Loucy (cell line): ENCODE measurements at regions not wholly inside any gene's neighbourhood (a gene's known extent, or its start where the extent isn't known, plus 50 kb on each side); places are given as distances from the start of the nearest gene placed in this dataset.

Experiments used
- CTCF ChIP-seq: fragments of 200-600 bp; sonication (generic); conservative IDR thresholded peaks from 2 replicates; pipeline ENCODE4 v1.5.1; 2014; ENCODE audit warnings: mild to moderate bottlenecking, antibody characterized with exemption, low read length
- EZH2phosphoT487 ChIP-seq: fragments of 200-600 bp; IDR thresholded peaks from 2 replicates; pipeline ENCODE4 v1.6.1; 2018; ENCODE audit warnings: antibody characterized with exemption, mild to moderate bottlenecking, moderate library complexity, borderline replicate concordance

GRCh38 chr5:90117005-90117404 lies 292.6 kb downstream of the CETN3 start:
- TF ChIP-seq CTCF (no peak), EZH2phosphoT487 (no peak)
